Epithelial cell of esophagus (primary cell): ENCODE measurements at regions not wholly inside any gene's neighbourhood (a gene's known extent, or its start where the extent isn't known, plus 50 kb on each side); places are given as distances from the start of the nearest gene placed in this dataset.
"Not testable (repeated sequence)": the region's sequence is repeated elsewhere in the genome, so short reads cannot be mapped to it uniquely, and the experiment has no call there.

Experiments used
- DNase-seq: peaks from one replicate; pipeline ENCODE4 v3.0.0; 2010; ENCODE audit warnings: low read depth
- H3K4me3 ChIP-seq: 2 replicates; pipeline ENCODE4 v1.5.1; 2011; ENCODE audit warnings: mild to moderate bottlenecking, low read length, control low read depth
- TF ChIP-seq, protein P1 (sequence below): IDR thresholded peaks from 2 replicates; pipeline ENCODE4 v1.5.1; 2011; ENCODE audit warnings: low read depth, mild to moderate bottlenecking, low read length, control low read depth, inconsistent platforms; ENCODE audit not compliant: insufficient read depth; ENCODE audit errors: missing control alignments

DNA sequence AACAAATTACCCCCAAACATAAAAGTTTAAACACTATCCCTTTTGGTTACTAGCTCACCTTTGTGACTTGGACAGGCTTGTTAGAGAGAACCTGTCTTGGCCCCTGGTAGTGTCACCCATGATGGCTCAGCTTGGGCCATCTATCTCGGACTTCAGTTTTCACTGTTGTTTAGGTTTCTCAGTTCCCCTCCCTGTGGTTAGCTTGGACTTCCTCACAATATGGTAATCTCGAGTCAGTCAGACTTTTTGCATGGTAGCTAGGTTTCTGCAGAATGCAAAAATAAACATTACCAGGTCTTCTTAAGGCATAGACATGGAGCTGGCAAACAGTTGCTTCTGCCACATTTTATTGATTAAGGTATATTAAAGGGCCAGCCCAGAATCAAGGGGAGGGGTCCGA lies 324.3 kb upstream of the RORB start:
- DNase-seq: no peak
- no peak overlapping the region for H3K4me3 ChIP-seq
- TF ChIP-seq, protein P1, sequence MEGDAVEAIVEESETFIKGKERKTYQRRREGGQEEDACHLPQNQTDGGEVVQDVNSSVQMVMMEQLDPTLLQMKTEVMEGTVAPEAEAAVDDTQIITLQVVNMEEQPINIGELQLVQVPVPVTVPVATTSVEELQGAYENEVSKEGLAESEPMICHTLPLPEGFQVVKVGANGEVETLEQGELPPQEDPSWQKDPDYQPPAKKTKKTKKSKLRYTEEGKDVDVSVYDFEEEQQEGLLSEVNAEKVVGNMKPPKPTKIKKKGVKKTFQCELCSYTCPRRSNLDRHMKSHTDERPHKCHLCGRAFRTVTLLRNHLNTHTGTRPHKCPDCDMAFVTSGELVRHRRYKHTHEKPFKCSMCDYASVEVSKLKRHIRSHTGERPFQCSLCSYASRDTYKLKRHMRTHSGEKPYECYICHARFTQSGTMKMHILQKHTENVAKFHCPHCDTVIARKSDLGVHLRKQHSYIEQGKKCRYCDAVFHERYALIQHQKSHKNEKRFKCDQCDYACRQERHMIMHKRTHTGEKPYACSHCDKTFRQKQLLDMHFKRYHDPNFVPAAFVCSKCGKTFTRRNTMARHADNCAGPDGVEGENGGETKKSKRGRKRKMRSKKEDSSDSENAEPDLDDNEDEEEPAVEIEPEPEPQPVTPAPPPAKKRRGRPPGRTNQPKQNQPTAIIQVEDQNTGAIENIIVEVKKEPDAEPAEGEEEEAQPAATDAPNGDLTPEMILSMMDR: no peak

DNA sequence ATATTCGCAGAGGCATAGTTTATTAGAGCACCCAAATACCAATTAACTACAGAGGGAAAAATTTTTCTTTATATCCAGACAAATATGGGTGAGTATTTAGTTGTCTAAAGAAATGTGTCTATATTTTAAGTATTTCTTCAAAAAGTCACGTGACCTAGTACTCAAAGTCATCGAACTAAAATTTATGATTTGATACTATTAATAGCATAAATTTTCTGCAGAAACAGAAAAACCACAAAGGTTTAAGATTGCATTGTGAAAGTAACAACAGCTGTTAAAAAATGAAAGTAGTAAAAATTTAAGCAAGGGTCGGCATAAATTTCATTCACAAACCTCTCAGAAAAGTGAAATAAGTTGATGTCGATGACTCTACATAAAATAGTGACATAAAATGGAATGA lies 323.9 kb upstream of the RORB start:
- no peak overlapping the region for H3K4me3 ChIP-seq
- TF ChIP-seq, protein P1: no peak
- DNase-seq: no peak

DNA sequence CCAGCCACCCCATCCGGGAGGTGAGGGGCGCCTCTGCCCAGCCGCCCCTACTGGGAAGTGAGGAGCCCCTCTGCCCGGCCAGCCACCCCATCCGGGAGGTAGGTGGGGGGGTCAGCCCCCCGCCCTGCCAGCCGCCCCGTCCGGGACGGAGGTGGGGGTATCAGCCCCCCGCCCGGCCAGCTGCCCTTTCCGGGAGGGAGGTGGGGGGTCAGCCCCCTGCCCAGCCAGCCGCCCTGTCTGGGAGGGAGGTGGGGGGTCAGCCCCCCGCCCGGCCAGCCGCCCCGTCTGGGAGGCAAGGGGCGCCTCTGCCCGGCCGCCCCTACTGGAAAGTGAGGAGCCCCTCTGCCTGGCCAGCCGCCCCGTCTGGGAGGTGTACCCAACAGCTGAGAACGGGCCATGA lies 299.4 kb upstream of the RORB start:
- DNase-seq, H3K4me3 ChIP-seq: not testable (repeated sequence)

DNA sequence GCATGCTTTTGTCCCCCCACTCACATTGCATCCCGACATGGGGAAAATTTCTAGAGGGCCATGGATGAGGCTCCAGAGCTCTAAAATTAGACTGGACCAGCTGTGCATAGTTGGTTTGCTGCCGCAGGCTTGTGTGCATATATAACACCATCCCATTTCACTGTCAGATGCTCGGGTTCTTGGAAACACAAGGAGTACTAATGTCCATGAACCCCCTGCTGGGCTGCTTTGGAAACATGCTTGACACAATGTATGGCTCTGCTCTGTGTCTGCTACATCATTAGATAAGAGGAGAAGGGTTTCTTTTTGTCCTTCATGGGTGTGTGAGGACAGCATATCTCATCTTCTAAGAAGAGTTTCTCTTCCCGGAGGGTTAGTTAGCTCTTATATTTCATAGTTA lies 292.1 kb upstream of the RORB start:
- H3K4me3 ChIP-seq: no peak overlapping the region
- TF ChIP-seq, protein P1: no peak
- DNase-seq: no peak

DNA sequence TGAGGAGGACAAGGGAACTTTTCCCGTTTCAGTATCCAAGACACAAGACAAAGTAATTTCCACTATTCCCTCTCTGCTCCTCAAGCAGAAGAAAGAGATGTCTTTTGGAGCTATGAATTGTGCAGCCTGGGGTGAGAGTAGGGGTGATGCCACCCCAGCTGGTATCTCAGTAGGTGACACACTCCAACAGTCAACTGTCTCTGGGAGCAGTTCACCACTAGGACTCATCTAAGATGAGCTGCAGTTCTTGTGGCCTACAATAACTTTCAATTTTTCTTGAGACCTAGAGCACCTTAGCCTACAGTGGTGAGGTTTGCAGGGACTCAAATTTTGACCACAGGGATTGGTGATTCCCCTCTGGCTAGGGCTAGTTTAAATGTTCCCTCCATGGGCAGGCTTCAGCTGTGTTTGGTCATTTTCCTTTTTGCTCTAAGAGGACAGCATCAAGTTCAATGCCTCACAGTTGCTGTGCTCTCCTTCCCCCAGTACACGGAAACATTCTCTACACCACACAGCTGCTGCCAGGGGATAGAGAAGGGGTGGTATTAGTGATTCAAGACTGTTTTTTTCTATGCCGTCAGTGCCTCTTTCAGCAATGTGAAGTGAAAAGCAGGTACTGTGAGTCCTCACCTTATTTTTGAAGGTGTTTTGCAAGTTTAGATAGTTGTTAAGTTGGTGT lies 278.6 kb upstream of the RORB start:
- no peak overlapping the region for H3K4me3 ChIP-seq
- DNase-seq: no peak
- TF ChIP-seq, protein P1: no peak

DNA sequence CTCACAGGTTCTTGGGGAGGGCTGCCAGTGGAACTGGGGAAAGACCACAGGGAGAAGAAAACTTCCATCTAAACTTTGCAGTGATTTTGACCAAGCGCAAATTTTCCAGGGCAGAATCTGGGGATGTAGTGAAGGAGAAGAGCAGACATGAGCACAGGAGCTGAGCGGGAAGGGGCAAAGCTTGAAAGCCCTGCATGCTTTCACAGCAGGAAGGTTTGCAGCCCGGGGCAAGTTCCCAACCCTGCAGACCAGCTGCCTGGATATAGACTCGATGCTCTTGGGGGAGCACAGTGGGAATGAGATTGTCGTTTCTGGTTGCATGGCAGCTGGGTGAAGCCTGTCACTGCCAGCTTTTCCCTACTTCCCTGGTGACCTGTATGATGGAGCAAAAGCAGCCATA lies 276.8 kb upstream of the RORB start:
- DNase-seq: no peak
- TF ChIP-seq, protein P1: no peak
- H3K4me3 ChIP-seq: no peak overlapping the region

DNA sequence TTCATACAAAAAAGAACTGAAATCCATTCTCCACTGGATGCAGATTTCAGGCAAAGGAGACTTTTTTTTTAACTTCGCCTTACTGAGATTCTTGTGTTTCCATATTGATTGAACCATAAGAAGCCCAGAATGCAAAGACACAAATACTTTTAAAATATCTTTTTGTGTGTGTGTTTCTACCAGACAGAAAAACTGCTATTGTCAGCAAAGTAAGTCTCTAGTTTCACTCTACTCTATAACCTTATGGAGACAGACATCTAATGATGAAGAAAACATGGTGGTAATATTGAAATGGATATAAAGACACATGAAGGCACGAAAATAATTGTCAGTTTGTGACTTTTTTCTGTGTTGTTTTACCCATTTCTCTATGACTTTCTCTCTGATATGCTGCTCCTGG lies 260.3 kb upstream of the RORB start:
- TF ChIP-seq, protein P1: no peak
- H3K4me3 ChIP-seq: no peak overlapping the region
- DNase-seq: no peak
